GM18505 (cell line): ENCODE measurements at regions not wholly inside any gene's neighbourhood (a gene's known extent, or its start where the extent isn't known, plus 50 kb on each side); places are given as distances from the start of the nearest gene placed in this dataset.
"Not testable (repeated sequence)": the region's sequence is repeated elsewhere in the genome, so short reads cannot be mapped to it uniquely, and the experiment has no call there.

Experiments
- ATAC-seq: cut with Tn5 transposase; IDR thresholded peaks from one replicate; pipeline ENCODE4 v1.9.1; 2021; ENCODE audit not compliant: unreplicated experiment
- POLR2A ChIP-seq: IDR thresholded peaks from 4 replicates; pipeline ENCODE4 v1.6.1; 2011; ENCODE audit warnings: borderline replicate concordance; ENCODE audit not compliant: insufficient read depth, insufficient read length; ENCODE audit errors: extremely low read depth

DNA sequence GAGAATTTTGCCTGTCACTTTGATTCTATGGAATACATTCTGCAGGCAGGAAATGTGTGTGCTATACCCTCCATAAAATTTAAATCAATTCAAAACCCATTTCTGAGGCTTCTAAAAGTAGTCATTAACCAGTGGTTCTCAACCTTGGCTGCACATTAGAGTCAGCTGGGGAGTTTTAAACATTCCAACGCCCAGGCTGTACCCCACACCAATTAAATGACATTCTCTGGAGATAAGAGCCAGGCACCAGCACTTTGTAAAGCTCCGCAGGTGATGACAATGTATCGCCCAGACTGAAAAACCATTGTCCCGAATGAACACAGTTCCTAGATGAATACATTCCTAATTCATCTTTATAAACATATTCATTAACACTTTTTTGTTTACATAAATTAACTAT lies 110.6 kb upstream of the MB21D2 start:
- TF ChIP-seq POLR2A: no peak
- no peak for ATAC-seq

DNA sequence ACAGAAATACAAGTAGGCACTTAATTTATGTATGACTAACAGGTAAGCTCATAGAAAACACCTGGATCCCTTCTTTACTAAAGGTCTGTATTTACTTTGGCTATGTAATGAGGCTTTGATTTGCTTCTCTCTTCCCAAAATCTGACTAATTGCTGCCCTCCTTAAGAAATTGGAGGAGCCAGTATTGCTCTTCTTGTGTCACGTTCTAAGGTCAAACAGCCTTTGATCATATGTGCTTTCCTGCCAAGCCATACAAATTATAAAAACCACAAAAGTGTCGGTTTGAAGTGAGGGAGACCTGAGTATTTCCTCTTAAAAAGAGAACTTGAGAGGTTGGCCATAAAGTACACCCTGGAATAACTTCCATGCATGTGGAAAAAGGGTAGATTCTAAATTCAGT lies 112.1 kb upstream of the MB21D2 start:
- no peak for TF ChIP-seq POLR2A

GRCh38 chr3:193030276-193030675 lies 112.6 kb upstream of the MB21D2 start:
- no peak for ATAC-seq
- no peak for TF ChIP-seq POLR2A

More for the DNA sequence above, 112.1 kb upstream of the MB21D2 start:
- ATAC-seq: no peak

DNA sequence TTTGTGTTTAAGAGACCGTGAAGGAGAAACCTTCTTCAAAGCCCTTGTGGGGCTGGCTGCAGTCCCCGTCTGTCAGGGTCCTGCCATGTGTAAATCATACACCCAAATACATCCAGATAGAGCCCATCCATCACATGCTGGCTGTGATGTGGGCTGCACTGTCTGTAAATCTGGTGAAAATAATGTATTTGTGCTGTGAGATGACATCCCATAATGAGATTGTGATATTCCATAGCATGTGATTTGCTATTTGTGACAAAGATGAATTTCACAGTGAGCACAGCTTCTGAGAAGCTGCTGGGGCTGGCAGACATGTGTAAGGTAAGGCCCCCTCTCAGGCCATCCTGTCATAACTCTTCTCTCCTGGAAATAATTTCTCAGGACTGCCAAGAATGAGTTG lies 114.3 kb upstream of the MB21D2 start:
- ATAC-seq: no peak
- TF ChIP-seq POLR2A: no peak

DNA sequence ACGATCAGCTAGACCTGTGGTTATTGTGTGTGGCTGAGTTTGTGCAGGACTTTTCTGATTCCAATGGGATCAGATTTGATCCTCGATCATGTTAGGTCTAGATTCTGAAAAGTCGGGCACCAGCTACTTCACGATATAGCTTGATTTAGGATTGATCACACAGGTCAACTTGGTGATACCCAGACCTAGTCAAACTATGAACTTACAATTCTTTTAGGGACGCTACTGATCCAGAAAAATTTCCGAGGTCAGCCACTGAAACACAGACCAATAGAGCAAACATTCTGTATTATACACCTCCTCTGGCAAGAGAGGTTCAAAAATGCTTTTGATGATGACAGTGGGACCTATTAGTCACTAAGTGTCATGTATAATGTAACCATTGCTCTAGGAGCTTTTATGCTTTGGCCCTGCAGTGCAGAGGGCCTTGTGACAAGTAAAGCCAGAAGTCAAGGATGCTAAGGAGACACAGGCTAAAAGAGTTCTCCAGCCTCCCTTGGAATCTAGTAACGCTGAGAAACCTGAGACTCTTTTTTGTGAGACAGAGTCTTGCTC lies 115.6 kb upstream of the MB21D2 start:
- no peak for ATAC-seq
- no peak for TF ChIP-seq POLR2A

DNA sequence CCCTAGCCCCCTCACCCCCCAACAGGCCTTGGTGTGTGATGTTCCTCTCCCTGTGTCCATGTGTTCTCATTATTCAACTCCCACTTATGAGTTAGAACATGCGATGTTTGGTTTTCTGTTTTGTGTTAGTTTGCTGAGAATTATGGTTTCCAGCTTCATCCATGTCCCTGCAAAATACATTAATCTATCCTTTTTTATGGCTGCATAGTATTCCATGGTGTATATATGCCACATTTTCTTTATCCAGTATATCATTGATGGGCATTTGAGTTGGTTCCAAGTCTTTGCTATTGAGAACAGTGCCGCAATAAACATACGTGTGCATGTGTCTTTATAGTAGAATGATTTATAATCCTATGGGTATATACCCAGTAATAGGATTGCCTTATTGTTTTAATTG lies 120.2 kb upstream of the MB21D2 start:
- not testable (repeated sequence) for ATAC-seq

DNA sequence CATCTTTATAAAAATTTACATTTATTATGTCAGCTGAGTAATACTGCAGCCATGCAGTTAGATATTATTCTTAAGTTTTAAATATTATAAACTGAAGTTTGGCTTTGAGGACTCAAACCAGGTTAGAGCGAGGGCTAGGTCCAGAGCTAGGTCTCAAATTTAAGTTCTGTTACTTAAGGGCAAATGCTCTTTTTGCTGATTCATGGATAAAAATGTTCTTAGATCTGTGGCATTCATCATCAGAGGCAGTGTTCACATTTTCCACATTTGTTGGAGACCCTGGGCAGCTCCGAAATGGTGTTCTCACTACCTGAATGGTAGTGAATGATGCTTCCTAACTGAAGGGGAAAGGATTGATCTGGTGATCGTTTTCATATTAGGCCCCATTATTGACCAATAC lies 121.4 kb upstream of the MB21D2 start:
- ATAC-seq: no peak

DNA sequence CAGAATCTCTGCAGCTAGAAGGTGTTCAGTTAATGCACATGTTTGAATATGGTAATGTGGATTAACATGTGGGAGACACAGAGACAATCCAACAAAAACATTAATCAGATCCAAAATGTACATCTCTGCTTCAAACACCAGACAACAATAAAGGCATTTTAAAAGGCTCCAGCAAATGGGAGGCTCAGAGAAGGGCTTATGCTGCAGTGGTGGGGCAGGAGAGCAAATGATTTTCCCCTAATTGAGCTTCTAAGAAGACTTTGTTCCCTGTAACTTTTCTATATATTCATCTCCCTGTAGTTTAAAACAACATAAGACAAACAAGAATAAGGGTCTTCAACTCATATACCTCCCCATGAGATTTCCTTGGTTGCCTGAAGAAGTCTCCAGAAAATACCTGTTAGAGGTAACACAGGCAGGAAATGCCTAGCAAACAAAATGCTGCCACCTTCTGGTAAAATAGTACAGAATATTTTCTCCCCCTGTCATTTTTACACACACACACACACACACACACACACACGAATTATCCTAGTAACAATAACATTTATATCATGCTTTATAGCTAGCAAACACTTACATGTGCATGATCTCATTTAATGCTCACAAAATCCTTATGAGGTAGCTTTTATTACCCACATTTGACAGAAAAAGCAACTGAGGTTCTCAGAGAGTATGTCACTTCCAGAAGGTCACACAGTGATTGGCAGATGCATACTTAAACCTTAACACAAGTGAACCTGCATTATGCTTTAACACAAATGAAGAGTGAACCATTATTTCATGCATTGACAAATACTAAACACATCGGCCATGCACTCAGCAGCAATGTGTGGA lies 123.4 kb upstream of the MB21D2 start:
- no peak for TF ChIP-seq POLR2A
- ATAC-seq: no peak

More for the DNA sequence above, 121.4 kb upstream of the MB21D2 start:
- no peak for TF ChIP-seq POLR2A

- TF ChIP-seq POLR2A: no peak
- no peak for ATAC-seq
Measured at GRCh38 chr3:193046371-193046770, 128.7 kb upstream of the MB21D2 start.

DNA sequence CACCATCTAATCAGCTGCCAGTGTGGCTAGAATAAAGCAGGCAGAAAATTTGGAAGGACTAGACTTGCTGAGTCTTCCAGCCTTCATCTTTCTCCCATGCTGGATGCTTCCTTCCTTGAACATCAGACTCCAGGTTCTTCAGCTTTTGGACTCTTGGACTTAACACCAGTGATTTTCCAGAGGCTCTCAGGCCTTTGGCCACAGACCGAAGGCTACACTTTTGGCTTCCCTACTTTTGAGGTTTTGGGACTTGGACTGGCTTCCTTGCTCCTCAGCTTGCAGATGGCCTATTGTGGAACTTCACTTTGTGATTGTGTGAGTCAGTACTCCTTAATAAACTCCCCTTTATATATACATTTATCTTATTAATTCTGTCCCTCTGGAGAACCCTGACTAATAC lies 129.8 kb upstream of the MB21D2 start:
- not testable (repeated sequence) for ATAC-seq

- no peak for ATAC-seq
- TF ChIP-seq POLR2A: no peak
Measured at GRCh38 chr3:193048127-193048526, 130.5 kb upstream of the MB21D2 start.

DNA sequence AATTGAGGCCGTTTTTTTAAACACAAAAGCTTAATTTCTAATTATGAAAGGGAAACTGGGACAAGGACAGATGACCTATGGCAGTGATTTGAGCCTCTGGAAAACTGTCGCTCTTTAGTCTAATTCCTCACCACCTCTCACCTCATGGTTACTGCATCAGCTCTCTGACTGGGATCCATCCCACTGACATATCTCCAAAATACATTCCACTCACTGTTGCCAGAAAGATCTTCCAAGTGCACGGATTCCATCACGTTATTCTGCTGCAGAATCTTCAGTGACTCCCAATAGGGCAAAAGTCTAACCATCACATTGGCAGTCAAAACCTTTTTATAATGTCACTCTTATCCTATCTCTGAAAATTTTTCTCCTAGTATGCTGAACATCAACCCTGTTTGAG lies 132.3 kb upstream of the MB21D2 start:
- no peak for TF ChIP-seq POLR2A
- ATAC-seq: no peak

GRCh38 chr3:193051314-193051713 lies 133.7 kb upstream of the MB21D2 start:
- no peak for TF ChIP-seq POLR2A
- ATAC-seq: no peak

DNA sequence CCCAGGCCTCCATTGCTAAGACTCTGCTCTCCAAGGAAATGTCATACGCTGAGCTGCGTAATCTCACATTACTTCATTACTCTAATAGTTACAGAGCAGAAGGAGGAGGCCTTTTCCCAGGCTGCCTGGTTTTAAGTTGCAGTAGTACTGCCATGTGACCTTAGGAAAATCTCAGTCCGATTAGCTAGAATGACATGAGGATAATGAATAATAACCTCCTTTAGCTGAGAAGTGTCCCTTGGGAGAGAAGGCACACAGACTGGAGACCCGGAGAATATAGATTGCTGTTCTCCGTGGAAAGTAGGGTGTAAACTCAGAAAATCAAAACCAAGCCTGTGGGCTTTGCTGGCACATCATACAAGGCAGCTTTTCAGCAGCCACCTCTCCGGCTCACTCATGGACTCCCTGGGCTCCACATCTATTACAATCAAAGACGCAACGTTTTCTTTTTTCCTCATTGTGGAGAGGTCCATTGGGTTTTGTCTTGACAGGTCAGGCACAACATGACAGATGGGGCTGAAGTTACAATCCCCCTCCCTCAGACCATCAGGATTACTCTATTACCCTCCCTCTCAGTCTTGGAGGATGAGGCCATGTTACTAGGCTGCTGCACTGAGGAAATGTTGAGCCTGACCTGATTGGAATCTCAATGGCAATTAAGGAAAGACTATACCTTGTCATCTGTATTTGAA lies 134.8 kb upstream of the MB21D2 start:
- no peak for TF ChIP-seq POLR2A
- no peak for ATAC-seq
